ENCODE measurements at regions not wholly inside any gene's neighbourhood (a gene's known extent, or its start where the extent isn't known, plus 50 kb on each side); places are given as distances from the start of the nearest gene placed in this dataset.

GRCh38 chr10:85061401-85061800 lies 733.0 kb downstream of the CCSER2 start:
- Histone ChIP-seq H3K4me1 (no peaks in the 10 kb centered on the region), H3K4me3 (no peak overlapping the region), H3K9me3 (no peaks in the 10 kb centered on the region), H3K27ac (no peak overlapping the region), H3K36me3 (no peaks in the 10 kb centered on the region), H3K27me3 (no peaks in the 10 kb centered on the region)
- TF ChIP-seq POLR2A (IDR thresholded peaks at IDR 0.05) (no peak), CTCF (IDR thresholded peaks at IDR 0.05) (no peak), POLR2AphosphoS5 (IDR thresholded peaks at IDR 0.05) (no peak), EP300 (IDR thresholded peaks at IDR 0.05) (no peak)
- intact Hi-C loops (cut with DNase I), result no loop called here
- no peak for DNase-seq
- WGBS, 2 donors, result 79 to 82% methylated on average over 2 of the region's 2 CpGs

- Histone ChIP-seq H3K27me3 (no peaks in the 10 kb centered on the region), H3K27ac (no peak overlapping the region), H3K4me3 (no peak overlapping the region), H3K36me3 (no peaks in the 10 kb centered on the region), H3K4me1 (no peaks in the 10 kb centered on the region), H3K9me3 (peaks cover 0 to 2% (median 0%) of the 10 kb centered on the region in 4 donors)
- no peak for TF ChIP-seq POLR2AphosphoS5 (IDR thresholded peaks at IDR 0.05)
- TF ChIP-seq POLR2A (IDR thresholded peaks at IDR 0.05), result no peak
- TF ChIP-seq CTCF (IDR thresholded peaks at IDR 0.05), result no peak
- no peak for TF ChIP-seq EP300 (IDR thresholded peaks at IDR 0.05)
- intact Hi-C loops (cut with DNase I), result no loop called here
- WGBS, 2 donors, result 68 to 78% methylated on average over 1 of the region's 1 CpG
- no peak for DNase-seq
Measured at GRCh38 chr10:85067955-85068354, 739.6 kb downstream of the CCSER2 start.

- DNase-seq, result no peak
- no peak for TF ChIP-seq CTCF (IDR thresholded peaks at IDR 0.05)
- no peak for TF ChIP-seq POLR2A (IDR thresholded peaks at IDR 0.05)
- TF ChIP-seq POLR2AphosphoS5 (IDR thresholded peaks at IDR 0.05), result no peak
- no peak for TF ChIP-seq EP300 (IDR thresholded peaks at IDR 0.05)
- H3K36me3 ChIP-seq, result no peaks in the 10 kb centered on the region
- WGBS, 2 donors, result 63 to 89% methylated on average over 2 of the region's 2 CpGs
- H3K4me3 ChIP-seq, result no peak overlapping the region
- no peaks in the 10 kb centered on the region for H3K4me1 ChIP-seq
- H3K9me3 ChIP-seq, result no peaks in the 10 kb centered on the region
- H3K27ac ChIP-seq, result no peak overlapping the region
- intact Hi-C loops (cut with DNase I), result no loop called here
- H3K27me3 ChIP-seq, result no peaks in the 10 kb centered on the region
Measured at GRCh38 chr10:85080934-85081333, 752.5 kb downstream of the CCSER2 start.

- 85 to 92% methylated on average over 3 of the region's 3 CpGs for WGBS, 2 donors
- DNase-seq, result no peak
Measured at GRCh38 chr10:85098835-85099521, 770.6 kb downstream of the CCSER2 start.

More at GRCh38 chr10:85098835-85099521, 770.6 kb downstream of the CCSER2 start:
- intact Hi-C loops (cut with DNase I), result no loop called here
- Histone ChIP-seq H3K4me3 (no peak overlapping the region), H3K27ac (no peak overlapping the region), H3K9me3 (no peaks in the 10 kb centered on the region), H3K4me1 (no peaks in the 10 kb centered on the region), H3K27me3 (no peaks in the 10 kb centered on the region), H3K36me3 (no peaks in the 10 kb centered on the region)
- TF ChIP-seq CTCF (IDR thresholded peaks at IDR 0.05) (no peak), POLR2A (IDR thresholded peaks at IDR 0.05) (no peak), POLR2AphosphoS5 (IDR thresholded peaks at IDR 0.05) (no peak), EP300 (IDR thresholded peaks at IDR 0.05) (no peak)
